ENCODE measurements at regions not wholly inside any gene's neighbourhood (a gene's known extent, or its start where the extent isn't known, plus 50 kb on each side); places are given as distances from the start of the nearest gene placed in this dataset.

- TF ChIP-seq CTCF (IDR thresholded peaks at IDR 0.05) (no peak), NR3C1 (IDR thresholded peaks at IDR 0.05) (no peak), POLR2A (IDR thresholded peaks at IDR 0.05; ENCODE audit: low read length) (no peak), USF2 (IDR thresholded peaks at IDR 0.05) (no peak), CBX8 (IDR thresholded peaks at IDR 0.05) (no peak), EP300 (IDR thresholded peaks at IDR 0.05) (no peak)
Measured at GRCh38 chr15:37751401-37751800, 183.0 kb upstream of the TMCO5A start.

Measured in A549 (cell line).